Chondrocyte (in vitro differentiated cells): ENCODE measurements at regions not wholly inside any gene's neighbourhood (a gene's known extent, or its start where the extent isn't known, plus 50 kb on each side); places are given as distances from the start of the nearest gene placed in this dataset.

Experiments
- DNase-seq: peaks from one replicate; pipeline ENCODE4 v3.0.0; 2021; ENCODE audit warnings: mixed read lengths, low spot score
- H3K27ac Mint-ChIP-seq: one replicate; pipeline ENCODE4 v1.8.0; 2021; ENCODE audit warnings: mild to moderate bottlenecking, moderate library complexity, mixed read lengths; ENCODE audit not compliant: unreplicated experiment
- H3K27me3 Mint-ChIP-seq: 2 replicates; pipeline ENCODE4 v1.8.0; 2021; ENCODE audit warnings: low read depth, mixed read lengths
- H3K36me3 Mint-ChIP-seq: 2 replicates; pipeline ENCODE4 v1.8.0; 2021; ENCODE audit warnings: low read depth, mixed read lengths
- H3K4me1 Mint-ChIP-seq: 2 replicates; pipeline ENCODE4 v1.8.0; 2021; ENCODE audit warnings: low read depth, mild to moderate bottlenecking, mixed read lengths
- H3K4me3 Mint-ChIP-seq: one replicate; pipeline ENCODE4 v1.8.0; 2021; ENCODE audit warnings: mild to moderate bottlenecking, moderate library complexity, mixed read lengths; ENCODE audit not compliant: unreplicated experiment
- H3K9me3 Mint-ChIP-seq: 2 replicates; pipeline ENCODE4 v1.8.0; 2021; ENCODE audit warnings: low read depth, mixed read lengths
- CTCF ChIP-seq: fragments of 200-600 bp; sonication (generic); IDR thresholded peaks from 2 replicates; pipeline ENCODE4 v1.5.0; 2021; ENCODE audit warnings: antibody characterized with exemption, mild to moderate bottlenecking, moderate library complexity

- Mint-ChIP-seq H3K36me3 (no peaks in the 10 kb centered on the region), H3K27me3 (peaks cover 6% of the 10 kb centered on the region), H3K4me3 (no peak overlapping the region), H3K9me3 (no peaks in the 10 kb centered on the region), H3K4me1 (no peaks in the 10 kb centered on the region), H3K27ac (no peak overlapping the region)
- DNase-seq = no peak
- no peak for TF ChIP-seq CTCF
Observed at GRCh38 chr1:69185378-69185777, 382.3 kb upstream of the LRRC7 start.

GRCh38 chr1:69191335-69191734, 376.4 kb upstream of the LRRC7 start:
- no peaks in the 10 kb centered on the region for H3K36me3 Mint-ChIP-seq
- no peak for TF ChIP-seq CTCF
- H3K9me3 Mint-ChIP-seq = no peaks in the 10 kb centered on the region
- H3K4me3 Mint-ChIP-seq = no peak overlapping the region
- H3K4me1 Mint-ChIP-seq = no peaks in the 10 kb centered on the region
- no peak for DNase-seq
- peaks cover 8% of the 10 kb centered on the region for H3K27me3 Mint-ChIP-seq
- no peak overlapping the region for H3K27ac Mint-ChIP-seq

- TF ChIP-seq CTCF = no peak
- H3K4me3 Mint-ChIP-seq = no peak overlapping the region
- no peaks in the 10 kb centered on the region for H3K36me3 Mint-ChIP-seq
- no peaks in the 10 kb centered on the region for H3K4me1 Mint-ChIP-seq
- peaks cover 2% of the 10 kb centered on the region for H3K9me3 Mint-ChIP-seq
- H3K27ac Mint-ChIP-seq = no peak overlapping the region
- peaks cover 10% of the 10 kb centered on the region for H3K27me3 Mint-ChIP-seq
- DNase-seq = no peak
Observed at GRCh38 chr1:69195136-69195535, 372.6 kb upstream of the LRRC7 start.

GRCh38 chr1:69196071-69196470, 371.7 kb upstream of the LRRC7 start:
- Mint-ChIP-seq H3K4me3 (no peak overlapping the region), H3K27me3 (peaks cover 10% of the 10 kb centered on the region), H3K9me3 (peaks cover 2% of the 10 kb centered on the region), H3K36me3 (no peaks in the 10 kb centered on the region), H3K4me1 (no peaks in the 10 kb centered on the region), H3K27ac (no peak overlapping the region)
- no peak for TF ChIP-seq CTCF
- DNase-seq = no peak

- H3K4me3 Mint-ChIP-seq = no peak overlapping the region
- H3K27me3 Mint-ChIP-seq = peaks cover 10% of the 10 kb centered on the region
- no peaks in the 10 kb centered on the region for H3K4me1 Mint-ChIP-seq
- H3K27ac Mint-ChIP-seq = no peak overlapping the region
- TF ChIP-seq CTCF = no peak
- H3K36me3 Mint-ChIP-seq = no peaks in the 10 kb centered on the region
- DNase-seq = no peak
- peaks cover 2% of the 10 kb centered on the region for H3K9me3 Mint-ChIP-seq
Observed at GRCh38 chr1:69197816-69198215, 369.9 kb upstream of the LRRC7 start.
